ENCODE measurements at regions not wholly inside any gene's neighbourhood (a gene's known extent, or its start where the extent isn't known, plus 50 kb on each side); places are given as distances from the start of the nearest gene placed in this dataset.
"Not testable (repeated sequence)": the region's sequence is repeated elsewhere in the genome, so short reads cannot be mapped to it uniquely, and the experiment has no call there.

GRCh38 chr5:104512063-104512825 lies 949.7 kb upstream of the NUDT12 start:
- DNase-seq (ENCODE audit: low spot score), result no peak

GRCh38 chr5:104498281-104498680 lies 935.7 kb upstream of the NUDT12 start:
- DNase-seq (ENCODE audit: low spot score), result no peak

- DNase-seq (ENCODE audit: low spot score), result no peak
Observed at GRCh38 chr5:104494083-104494482, 931.5 kb upstream of the NUDT12 start.

GRCh38 chr5:104472811-104473210 lies 910.2 kb upstream of the NUDT12 start:
- DNase-seq (ENCODE audit: low spot score), result no peak

GRCh38 chr5:104456122-104456521 lies 893.5 kb upstream of the NUDT12 start:
- DNase-seq (ENCODE audit: low spot score), result no peak

- DNase-seq (ENCODE audit: low spot score), result no peak
Observed at GRCh38 chr5:104452550-104452949, 890.0 kb upstream of the NUDT12 start.

- not testable (repeated sequence) for DNase-seq (ENCODE audit: low spot score)
Observed at GRCh38 chr5:104451911-104452310, 889.3 kb upstream of the NUDT12 start.

- no peak for DNase-seq (ENCODE audit: low spot score)
Observed at GRCh38 chr5:104444656-104445055, 882.1 kb upstream of the NUDT12 start.

- no peak for DNase-seq (ENCODE audit: low spot score)
Observed at GRCh38 chr5:104443706-104444105, 881.1 kb upstream of the NUDT12 start.

- DNase-seq (ENCODE audit: low spot score), result no peak
Observed at GRCh38 chr5:104431981-104432380, 869.4 kb upstream of the NUDT12 start.

GRCh38 chr5:104431002-104431620 lies 868.5 kb upstream of the NUDT12 start:
- DNase-seq (ENCODE audit: low spot score), result no peak

GRCh38 chr5:104429911-104430310 lies 867.3 kb upstream of the NUDT12 start:
- no peak for DNase-seq (ENCODE audit: low spot score)

GRCh38 chr5:104421431-104421830 lies 858.8 kb upstream of the NUDT12 start:
- no peak for DNase-seq (ENCODE audit: low spot score)

- DNase-seq (ENCODE audit: low spot score), result no peak
Observed at GRCh38 chr5:104418056-104418455, 855.5 kb upstream of the NUDT12 start.

GRCh38 chr5:104412649-104413240 lies 850.2 kb upstream of the NUDT12 start:
- no peak for DNase-seq (ENCODE audit: low spot score)

GRCh38 chr5:104400941-104401340 lies 838.4 kb upstream of the NUDT12 start:
- DNase-seq (ENCODE audit: low spot score), result no peak

GRCh38 chr5:104385906-104386305 lies 823.3 kb upstream of the NUDT12 start:
- no peak for DNase-seq (ENCODE audit: low spot score)

- no peak for DNase-seq (ENCODE audit: low spot score)
Observed at GRCh38 chr5:104375345-104375744, 812.8 kb upstream of the NUDT12 start.

- DNase-seq (ENCODE audit: low spot score), result no peak
Observed at GRCh38 chr5:104372796-104373195, 810.2 kb upstream of the NUDT12 start.

- no peak for DNase-seq (ENCODE audit: low spot score)
Observed at GRCh38 chr5:104372376-104372775, 809.8 kb upstream of the NUDT12 start.

- DNase-seq (ENCODE audit: low spot score), result no peak
Observed at GRCh38 chr5:104370523-104370922, 807.9 kb upstream of the NUDT12 start.

GRCh38 chr5:104367978-104368377 lies 805.4 kb upstream of the NUDT12 start:
- DNase-seq (ENCODE audit: low spot score), result no peak

GRCh38 chr5:104363567-104363966 lies 801.0 kb upstream of the NUDT12 start:
- DNase-seq (ENCODE audit: low spot score), result no peak
